22Rv1 (cell line): ENCODE measurements at regions not wholly inside any gene's neighbourhood (a gene's known extent, or its start where the extent isn't known, plus 50 kb on each side); places are given as distances from the start of the nearest gene placed in this dataset.

Experiments used
- CTCF ChIP-seq: fragments of 450-650 bp; IDR thresholded peaks from 2 replicates; pipeline ENCODE4 v1.5.1; 2017; ENCODE audit warnings: mild to moderate bottlenecking
- ZFX ChIP-seq: fragments of 450-650 bp; IDR thresholded peaks from 2 replicates; pipeline ENCODE4 v1.6.1; 2017; ENCODE audit warnings: antibody characterized with exemption, borderline replicate concordance

GRCh38 chr9:3028535-3028934 is 184.6 kb upstream of the PUM3 start:
- TF ChIP-seq CTCF = no peak
- no peak for TF ChIP-seq ZFX
